B cell (primary cell): ENCODE measurements at regions not wholly inside any gene's neighbourhood (a gene's known extent, or its start where the extent isn't known, plus 50 kb on each side); places are given as distances from the start of the nearest gene placed in this dataset.
"Not testable (repeated sequence)": the region's sequence is repeated elsewhere in the genome, so short reads cannot be mapped to it uniquely, and the experiment has no call there.

Experiments
- CTCF ChIP-seq: fragments of 200-600 bp; IDR thresholded peaks from one replicate; pipeline ENCODE4 v1.8.0; 2022; ENCODE audit warnings: antibody characterized with exemption, mild to moderate bottlenecking
- EZH2 ChIP-seq: IDR thresholded peaks from 2 replicates; pipeline ENCODE4 v1.6.1; 2012; ENCODE audit warnings: borderline replicate concordance, low read depth, mild to moderate bottlenecking, moderate library complexity, low read length; ENCODE audit not compliant: insufficient read depth, poor library complexity, severe bottlenecking

GRCh38 chr7:32776318-32776717, 115.2 kb downstream of the KBTBD2 start:
- TF ChIP-seq CTCF, EZH2: not testable (repeated sequence)
